Fibroblast of upper back skin (primary cell): ENCODE measurements at regions not wholly inside any gene's neighbourhood (a gene's known extent, or its start where the extent isn't known, plus 50 kb on each side); places are given as distances from the start of the nearest gene placed in this dataset.

Experiments used
- DNase-seq: peaks from one replicate; pipeline ENCODE4 v3.0.0-alpha.2; 2013

DNA sequence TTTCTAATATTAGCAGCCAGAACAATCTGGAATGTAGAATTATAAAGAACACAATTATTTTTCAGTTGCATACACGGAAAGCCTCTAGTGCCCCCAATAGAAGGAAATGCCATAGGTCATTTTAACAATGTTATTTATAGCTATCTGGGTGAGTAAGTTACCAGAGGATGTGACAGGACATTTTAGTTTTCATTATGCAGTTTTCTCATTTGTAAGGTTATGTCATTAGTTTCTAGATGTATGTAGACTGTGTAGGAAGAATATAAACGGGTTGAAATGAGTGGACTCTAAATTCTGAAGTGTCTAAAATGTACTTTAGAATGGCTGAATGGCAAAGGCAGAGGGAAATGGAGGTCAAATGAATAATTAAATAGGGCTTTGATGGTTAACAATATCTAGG is 213.3 kb downstream of the DTHD1 start:
- no peak for DNase-seq

DNA sequence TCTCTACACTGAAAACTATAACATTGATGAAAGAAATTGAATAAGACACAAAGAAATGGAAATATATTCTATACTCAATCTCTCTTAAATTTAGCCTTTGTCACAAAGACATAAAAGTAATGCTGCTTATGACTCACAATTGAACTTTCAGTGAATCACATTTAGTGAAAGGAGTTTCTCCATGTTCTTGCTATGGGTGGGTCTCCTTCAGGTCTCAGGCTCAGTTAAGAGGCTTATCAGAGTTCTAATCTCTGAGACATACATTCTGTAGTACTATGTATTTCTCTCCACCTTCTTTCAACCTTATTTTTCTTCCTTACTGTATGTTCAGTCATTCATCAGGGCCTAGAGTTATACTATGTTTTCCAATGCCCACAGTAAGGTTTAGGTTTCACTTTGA is 220.9 kb downstream of the DTHD1 start:
- DNase-seq = no peak

DNA sequence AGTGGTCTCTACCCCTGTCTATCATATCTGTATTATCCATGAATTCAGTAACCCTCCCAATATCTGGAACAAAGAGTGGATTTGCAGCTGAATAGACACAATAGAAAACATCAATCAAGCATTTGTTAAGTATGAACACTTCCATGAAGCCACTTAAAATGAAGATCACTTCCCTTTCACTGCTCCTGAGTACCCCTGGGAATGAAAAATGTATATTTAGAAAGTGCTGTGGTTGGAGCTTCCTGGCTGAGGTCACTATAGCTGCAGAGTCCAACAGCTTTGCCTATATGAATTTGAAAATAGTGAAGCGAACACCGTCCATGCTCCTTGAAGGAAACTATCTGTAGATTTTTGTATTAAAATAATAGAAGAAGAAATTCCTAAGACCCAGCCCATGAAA is 227.0 kb downstream of the DTHD1 start:
- DNase-seq = no peak

DNA sequence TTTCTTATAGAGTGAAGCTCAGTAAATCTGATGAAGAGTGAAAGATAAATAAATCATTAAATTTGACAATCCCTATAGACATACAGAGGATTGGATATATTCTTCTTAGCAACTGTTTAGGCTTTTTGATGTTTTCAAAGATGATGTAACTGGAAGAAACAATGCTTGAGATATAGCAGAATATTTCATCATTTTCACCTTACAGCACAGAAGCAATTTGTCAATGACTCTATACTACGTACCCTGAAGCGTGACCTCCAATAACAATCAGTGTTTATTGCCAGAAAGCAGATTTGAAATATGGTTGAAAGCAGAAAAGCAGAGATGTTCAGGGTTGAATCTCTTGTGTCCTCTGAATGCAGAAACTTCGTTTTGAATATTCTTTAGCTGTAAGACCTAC is 228.4 kb downstream of the DTHD1 start:
- no peak for DNase-seq

DNA sequence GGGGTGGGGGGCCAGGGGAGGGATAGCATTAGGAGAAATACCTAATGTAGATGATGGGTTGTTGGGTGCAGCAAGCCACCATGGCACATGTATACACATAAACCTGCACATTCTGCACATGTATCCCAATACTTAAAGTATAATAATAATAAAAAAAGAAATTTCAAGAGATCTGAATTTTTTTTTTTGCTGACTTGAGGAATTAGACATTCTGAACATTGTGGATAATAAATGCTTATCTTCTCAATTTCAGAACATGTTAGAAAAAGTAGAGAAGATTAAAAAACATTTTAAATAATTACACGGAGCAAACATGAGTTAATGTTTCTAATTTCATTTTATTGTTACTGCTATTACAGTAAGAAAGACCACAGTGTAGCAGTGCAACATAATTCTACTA is 230.4 kb downstream of the DTHD1 start:
- no peak for DNase-seq

DNA sequence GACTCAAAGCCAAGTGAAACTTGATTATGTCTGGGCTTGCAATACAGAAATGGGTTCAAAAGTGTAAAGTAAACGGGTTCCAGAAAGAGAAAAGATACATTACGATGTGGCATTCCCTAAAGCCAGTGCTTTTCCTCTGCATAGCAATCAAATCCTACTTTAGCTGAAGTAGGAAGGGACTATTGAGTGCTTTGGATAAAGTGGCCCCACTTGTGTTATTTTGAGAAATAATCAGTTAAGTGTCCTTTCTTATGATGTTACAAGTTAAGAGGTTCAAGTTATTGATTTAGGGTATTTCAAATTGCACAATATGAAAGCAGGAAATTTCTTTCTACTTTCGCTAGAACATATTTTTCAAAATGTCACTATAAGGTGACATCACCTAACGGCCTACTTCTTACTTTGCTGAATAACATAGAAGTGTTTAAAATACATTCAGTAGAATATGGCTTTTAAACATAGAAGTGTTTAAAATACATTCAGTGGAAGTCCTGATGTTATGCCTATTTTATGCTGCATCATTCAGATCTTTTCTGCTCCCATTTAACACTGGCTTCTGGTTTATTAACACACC is 235.2 kb downstream of the DTHD1 start:
- no peak for DNase-seq

DNA sequence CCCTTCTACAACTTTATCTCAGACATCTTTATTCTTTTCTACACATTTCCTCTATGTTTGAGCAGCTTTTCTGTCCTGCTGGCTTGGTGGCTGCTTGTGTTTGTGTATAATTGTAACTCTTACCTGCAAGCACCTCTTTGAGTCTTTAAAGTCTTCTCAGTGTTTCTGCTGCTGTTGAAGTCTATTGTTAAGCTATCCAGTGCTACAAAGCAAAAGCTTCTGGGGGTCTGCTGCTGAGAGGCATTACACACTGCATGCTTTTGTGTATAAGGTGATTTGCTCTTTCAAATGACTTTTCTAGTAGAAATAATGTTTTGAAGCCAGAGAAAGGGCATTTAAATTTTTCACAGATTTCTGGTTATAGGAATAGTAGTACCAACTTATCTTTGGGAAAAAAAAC is 241.8 kb downstream of the DTHD1 start:
- no peak for DNase-seq

DNA sequence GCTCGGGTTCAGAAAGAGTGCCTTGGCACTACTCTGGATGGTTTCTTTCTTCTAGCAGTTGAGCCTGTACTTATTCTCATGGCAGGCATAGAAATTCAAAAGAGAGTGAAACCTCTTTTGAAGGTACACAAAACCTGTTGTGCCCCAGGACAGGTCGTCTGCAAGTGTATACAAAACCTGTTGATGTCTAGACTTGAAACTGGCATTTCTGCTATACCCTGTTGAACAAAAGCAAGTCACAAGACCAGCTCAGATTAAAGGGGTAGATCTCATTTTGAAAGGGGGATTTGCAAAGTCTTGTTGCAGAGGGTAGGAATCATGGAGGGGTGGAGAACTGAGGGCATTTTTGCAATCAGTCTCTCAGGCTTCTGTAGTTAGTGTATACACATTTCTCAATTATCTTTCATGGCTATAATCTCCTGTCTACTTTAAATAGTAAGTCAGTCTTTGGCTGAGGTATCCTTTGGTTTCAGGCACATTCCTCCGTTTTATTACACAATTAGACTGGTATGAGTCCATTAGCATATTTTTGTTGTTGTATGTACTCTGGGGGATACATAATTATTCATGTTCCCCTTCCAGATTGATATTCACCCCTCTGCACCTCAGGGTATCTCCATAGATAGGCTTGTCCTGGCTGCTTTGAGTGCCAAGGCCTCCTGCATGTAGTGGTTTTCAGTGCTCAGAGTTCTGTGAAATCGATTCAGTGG is 251.4 kb downstream of the DTHD1 start:
- DNase-seq = no peak

DNA sequence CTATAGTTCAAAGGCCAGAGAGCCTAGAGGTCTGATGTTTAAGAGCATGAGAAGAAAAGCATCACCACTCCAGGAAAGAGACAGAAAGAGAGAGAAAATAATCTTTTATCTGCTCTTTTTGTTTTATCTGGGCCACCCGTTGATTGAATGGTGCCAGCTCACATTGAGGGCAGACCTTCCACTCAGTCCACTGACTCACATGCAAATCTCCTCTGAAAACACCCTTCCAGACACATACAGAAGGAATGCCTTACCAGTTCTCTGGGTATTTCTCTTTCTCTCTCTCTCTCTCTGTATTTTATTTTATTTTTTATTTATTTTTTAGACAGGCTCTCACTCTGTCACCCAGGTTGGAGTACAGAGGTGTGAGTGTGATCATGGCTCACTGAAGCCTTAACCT is 252.5 kb downstream of the DTHD1 start:
- DNase-seq = no peak

DNA sequence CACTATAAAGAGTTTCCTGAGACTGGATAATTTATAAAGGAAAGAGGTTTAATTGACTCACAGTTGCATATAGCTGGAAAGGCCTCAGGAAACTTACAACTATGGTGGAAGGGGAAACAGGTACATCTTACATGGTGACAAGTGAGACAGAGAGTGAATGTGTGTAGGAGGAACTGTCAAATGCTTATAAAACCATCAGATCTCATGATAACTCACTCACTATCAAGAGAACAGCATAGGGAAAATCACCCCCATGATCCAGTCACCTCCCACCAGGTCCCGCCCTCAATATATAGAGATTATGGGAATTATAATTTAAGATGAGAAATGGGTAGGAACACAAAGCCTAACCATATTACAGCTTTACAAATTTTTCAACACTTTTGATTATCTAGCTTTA is 266.0 kb downstream of the DTHD1 start:
- no peak for DNase-seq

DNA sequence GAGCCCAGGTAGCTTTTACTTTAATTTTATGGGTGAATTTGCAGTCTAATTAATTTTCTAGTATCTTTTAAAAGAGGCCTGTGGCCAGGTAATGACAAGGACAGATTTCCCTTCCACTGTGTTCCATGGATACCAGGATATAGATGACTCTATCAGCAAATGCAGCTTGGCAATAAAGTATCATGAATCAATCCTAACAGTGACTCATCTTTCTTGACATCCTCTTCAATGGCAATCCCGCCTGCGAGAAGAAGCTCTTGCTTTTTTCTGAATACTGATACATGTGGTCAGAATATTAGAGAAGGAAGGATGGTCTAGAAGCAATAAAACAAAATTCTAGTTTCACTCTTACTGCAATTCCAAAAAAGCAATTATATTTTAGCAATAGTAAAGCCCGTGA is 267.8 kb downstream of the DTHD1 start:
- no peak for DNase-seq

DNA sequence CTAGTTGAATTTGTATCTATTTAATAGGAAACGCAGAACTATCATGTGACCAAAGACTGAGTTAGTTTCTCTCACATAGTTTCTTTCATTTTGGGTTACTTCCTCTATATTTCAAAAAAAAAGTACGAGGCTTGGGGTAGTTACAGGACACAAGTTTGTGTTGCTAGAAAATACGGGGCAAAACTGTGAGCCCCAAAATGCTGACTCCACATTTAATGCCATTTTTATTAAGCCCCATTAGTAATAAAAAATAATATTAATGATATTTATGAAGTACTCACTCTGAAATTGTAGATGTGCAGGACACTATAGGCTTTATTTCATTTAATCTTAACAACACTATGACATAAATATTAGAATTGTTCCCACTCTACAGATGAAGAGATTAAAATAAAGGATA is 268.6 kb downstream of the DTHD1 start:
- no peak for DNase-seq

DNA sequence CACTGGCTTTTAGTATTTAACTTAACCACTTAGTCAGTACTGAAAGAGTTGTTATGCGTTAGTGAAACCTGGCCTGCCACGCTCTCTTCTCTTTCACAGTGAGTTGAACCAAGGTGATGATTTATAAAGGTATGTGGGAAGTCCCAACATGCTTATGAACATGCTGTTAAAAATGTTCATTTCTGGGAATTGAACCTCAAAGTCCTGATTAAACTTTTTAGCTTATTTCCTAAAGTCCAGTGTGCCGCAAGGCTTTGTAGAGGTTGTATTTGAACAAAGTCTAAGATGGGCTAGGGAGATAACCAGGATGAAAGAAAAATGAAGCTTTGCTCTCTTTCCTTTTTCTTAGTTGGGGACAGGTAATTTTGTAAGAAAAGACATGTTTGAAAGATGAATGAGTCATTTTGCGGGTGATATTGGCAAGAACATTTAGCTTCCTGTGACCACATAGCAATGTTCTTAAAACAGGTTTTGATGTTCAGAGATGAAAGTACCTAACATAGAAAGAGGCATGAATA is 270.3 kb downstream of the DTHD1 start:
- no peak for DNase-seq

DNA sequence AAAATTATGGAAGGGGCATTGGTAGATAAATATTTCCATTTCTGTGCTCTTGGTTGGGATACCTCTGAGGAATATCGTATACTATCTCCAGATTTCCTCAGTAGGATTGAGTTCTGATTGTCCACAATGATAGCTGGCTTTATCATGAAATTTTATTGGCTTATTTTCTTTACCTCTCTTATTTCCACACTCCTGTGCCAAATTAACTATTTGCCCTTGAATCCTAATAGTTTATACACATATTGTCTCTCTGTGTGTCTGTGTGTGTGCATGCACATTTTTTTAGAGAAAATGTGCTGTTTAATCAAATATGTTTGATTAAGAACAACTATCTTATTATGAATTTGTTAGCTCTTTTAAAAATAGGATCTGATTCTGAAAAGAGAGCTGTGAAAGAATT is 271.6 kb downstream of the DTHD1 start:
- DNase-seq = no peak

DNA sequence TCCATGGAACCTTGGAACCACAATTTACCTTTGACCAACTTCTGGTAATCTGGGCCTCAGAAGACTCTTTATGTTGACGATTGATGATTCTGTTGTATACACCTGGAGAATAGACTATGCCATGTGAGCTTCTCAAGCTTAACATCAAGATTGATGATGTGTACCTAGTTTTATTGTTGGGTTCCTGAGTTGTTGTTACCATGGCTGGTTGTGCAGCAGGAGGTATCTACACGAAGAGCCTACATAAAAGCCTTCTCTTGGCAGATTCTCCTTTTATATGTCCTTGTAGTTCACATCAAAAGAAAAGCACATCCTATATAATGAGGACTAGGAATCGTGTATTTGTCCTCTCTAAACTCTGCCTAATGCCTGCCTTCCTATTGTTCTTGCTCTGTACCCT is 272.0 kb downstream of the DTHD1 start:
- no peak for DNase-seq

DNA sequence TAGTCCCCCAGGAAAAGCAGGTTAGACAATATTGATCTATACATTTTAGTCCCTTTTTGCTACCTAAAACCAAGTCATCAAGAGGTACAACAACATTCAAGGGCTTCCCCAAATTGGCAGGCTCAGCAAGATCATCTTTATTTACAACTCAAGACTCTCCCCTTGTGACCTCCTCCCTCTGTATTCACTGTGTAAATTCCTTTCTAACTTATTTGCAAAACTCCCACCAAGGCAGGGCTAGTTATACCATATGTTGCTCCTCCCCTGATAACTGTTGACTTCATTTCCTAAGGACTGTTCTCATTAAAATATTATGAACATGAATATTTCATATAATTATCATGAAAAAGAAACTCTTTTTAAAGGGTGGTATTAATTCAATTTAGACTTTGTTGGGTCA is 275.6 kb downstream of the DTHD1 start:
- DNase-seq = no peak

DNA sequence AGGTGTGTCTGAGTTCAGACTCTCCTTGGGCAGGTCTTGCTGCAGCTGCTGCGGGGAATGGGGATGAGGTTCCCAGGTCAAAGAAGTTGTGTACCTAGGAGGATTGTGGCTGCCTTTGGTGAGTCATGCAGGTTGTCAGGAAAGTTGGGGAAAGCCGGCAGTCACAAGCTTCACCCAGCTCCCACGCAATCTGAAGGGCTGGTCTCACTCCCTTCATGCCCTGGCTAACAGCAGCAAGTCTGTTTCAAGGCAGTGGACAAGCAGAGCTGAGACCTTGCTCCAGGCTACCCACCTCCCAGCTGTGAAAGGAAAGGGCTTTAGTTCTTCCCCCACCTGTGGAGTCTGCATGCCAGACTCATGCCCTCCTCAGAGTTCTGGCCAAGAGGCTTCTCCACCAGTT is 287.2 kb downstream of the DTHD1 start:
- DNase-seq = no peak

DNA sequence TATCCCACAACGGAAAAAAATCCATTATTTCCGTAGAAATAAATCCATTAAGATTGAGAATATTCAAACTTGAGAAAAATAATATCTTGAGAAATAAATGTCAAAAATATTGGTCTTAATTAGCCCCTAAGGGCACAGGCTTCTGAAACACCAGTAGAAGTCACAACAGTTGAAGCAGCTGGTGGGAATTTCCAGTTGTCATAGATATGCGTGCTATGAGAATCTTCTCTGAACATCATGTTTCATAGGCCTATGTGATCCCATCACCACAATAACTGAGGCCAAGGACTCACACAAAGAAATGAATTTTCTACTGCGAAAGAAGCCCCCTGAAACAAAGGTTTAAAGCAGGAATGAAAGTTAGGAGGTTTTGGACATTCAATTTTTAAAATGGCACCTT is 292.0 kb downstream of the DTHD1 start:
- DNase-seq = no peak

DNA sequence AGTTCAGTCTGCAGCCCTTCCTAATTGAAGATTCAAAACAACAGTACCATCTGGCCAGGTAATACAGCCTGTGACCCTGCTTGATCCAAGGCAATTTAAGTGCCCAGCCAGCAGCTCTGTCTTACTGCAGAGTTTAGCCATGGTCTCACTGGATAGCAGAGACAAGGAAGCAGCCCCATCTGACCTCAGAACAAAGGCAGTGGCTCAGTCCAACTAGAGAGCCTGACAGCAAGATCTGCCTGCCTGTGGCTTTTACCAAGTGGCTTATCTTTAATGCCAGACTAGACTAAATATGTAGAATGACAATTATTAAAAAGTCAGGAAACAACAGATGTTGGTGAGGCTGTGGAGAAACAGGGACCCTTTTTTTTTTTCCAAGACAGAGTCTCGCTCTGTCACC is 293.4 kb downstream of the DTHD1 start:
- no peak for DNase-seq

DNA sequence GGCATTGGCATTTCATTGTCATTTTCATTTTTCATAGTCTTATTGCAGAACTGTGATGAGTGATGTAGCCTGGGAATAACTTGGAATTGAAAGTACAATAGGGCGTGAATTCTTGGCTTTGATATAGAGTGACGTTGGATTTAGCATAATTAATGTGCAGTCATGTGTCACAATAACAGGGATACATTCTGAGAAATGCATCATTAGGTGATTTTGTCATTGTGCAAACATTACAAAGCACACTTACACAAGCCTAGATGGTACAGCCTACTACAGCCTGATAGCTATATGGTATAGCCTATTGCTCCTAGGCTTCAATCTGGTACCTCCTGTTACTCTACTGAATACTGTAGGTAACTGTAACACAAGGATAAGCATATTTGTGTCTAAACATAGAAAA is 300.8 kb downstream of the DTHD1 start:
- DNase-seq = no peak

DNA sequence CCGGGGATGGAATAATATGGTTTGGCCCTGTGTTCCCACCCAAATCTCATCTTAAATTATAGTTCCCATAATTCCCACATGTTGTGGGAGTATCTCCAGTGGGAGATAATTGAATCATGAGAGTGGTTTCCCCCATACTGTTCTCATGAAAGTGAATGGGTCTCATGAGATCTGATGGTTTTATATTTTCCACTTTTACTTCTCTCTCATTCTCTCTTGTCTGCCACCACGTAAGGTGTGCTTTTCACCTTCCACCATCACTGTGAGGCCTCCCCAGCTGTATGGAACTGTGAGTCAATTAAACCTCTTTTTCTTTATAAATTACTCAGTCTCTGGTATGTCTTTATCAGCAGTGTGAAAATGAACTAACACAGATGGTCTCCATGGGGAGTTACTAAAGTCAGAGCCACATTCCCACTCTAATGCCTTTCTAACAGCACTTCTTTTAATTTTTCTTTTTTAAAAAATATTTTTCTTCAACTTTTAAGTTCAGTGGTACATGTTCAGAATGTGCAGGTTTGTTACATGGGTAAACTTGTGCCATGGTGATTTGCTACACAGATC is 306.6 kb downstream of the DTHD1 start:
- no peak for DNase-seq

DNA sequence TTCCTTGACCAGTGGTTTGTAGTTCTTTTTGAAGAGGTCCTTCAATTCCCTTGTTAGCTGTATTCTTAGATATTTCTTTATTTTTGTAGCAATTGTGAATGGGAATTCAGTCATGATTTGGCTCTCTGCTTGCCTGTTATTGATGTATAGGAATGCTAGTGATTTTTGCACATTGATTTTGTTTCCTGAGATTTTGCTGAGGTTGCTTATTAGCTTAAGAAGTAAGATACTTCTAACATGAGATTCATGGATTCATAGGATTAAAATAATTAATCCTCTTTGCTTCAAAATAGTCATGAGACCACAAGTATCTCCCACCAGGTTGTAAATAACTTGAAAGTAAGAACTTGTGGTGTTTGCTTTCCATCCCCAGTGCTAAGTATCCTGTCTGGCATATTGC is 308.9 kb downstream of the DTHD1 start:
- no peak for DNase-seq

DNA sequence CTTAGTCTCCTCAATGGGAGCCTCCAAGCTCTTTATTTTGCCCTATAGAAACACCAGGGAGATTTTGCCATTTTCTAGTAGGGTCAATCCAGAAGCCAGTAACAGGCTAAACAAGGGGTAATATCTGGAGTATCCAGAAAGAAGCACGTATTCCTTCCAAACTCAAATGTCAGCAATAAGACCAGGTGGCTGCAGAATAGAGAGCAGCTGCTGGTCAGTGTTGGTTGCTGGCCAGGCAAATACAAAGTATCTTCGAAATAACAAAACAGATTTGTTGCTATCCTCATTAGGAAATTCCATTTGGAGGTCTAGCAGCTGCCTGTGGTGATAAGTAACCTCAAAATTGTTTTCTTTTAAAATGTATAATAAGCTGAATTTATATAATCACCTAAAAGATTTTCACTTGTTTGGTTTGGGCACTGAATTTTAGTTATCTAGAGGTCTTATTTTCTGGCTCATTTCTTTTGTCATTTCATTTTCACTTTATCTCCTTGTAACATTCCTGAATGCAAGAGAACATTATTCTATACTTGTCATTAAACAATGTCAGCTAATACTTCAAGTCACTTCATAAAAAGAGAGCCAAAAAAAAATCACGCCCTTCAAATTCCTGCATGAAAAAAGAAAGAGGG is 320.6 kb downstream of the DTHD1 start:
- no peak for DNase-seq

DNA sequence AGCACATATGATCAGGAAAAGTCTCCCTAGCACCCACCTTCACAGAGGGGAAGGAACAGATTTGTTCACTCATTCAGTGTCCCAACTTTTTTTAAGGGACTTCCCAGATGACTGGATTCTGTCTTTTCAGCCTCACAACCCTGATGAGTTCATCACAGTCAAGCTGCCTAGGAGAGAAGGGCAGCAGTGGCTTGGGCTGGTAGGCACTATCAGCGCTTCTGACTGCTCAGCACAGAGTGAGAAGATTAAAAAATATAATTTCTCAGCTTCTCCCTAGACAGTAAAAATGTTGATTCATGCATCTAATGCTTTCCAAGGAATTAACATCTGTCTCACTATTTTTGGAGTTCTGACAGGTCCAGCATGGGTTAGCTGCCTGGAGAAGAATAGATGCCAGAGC is 328.2 kb downstream of the DTHD1 start:
- no peak for DNase-seq
